ENCODE measurements at regions not wholly inside any gene's neighbourhood (a gene's known extent, or its start where the extent isn't known, plus 50 kb on each side); places are given as distances from the start of the nearest gene placed in this dataset.
"Not testable (repeated sequence)": the region's sequence is repeated elsewhere in the genome, so short reads cannot be mapped to it uniquely, and the experiment has no call there.

DNA sequence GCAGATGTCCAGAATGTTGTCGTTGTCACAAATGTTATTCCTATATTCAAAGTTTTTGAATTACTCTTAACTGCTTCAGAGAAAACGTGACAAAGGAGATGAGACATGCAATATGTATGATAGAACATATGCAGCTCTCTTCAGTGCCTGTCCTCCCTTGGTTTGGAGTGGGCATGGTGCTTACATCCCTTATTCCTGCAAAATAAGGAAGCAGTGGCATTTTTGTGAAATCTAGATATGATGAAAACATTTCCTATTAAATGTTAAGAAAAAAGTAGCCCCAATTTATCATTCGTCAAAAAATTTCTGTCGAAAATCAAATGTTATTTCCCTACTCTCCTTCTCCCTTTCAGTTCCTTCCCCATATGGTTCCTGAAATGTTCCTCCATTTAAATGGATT lies 457.5 kb upstream of the FANCL start:
- Mint-ChIP-seq H3K27ac (no peak overlapping the region), H3K9me3 (ENCODE audit: insufficient read depth) (no peaks in the 10 kb centered on the region), H3K27me3 (peaks cover 4% of the 10 kb centered on the region), H3K4me1 (no peaks in the 10 kb centered on the region), H3K4me3 (no peak overlapping the region)
- intact Hi-C loops (cut with micrococcal nuclease) = no loop called here
- Histone ChIP-seq H4K20me1 (ENCODE audit: control insufficient read depth, insufficient read depth, low read length, poor library complexity, severe bottlenecking) (no peaks in the 10 kb centered on the region), H3K27ac (ENCODE audit: low read length in 2 of 2) (no peak overlapping the region), H2AFZ (ENCODE audit: insufficient read depth, low read depth, low read length, poor library complexity, severe bottlenecking) (no peak overlapping the region), H3K4me2 (replicated peaks; ENCODE audit: low read depth, low read length, poor library complexity, severe bottlenecking) (no peak overlapping the region), H3K9ac (ENCODE audit: low read length) (no peak overlapping the region), H3K79me2 (ENCODE audit: control insufficient read depth, insufficient read depth, low read length) (no peaks in the 10 kb centered on the region), H3K9me3 (ENCODE audit: control extremely low read depth in 1 of 3, control insufficient read depth in 2 of 3, insufficient read depth in 1 of 3, low read length in 2 of 3) (no peaks in the 10 kb centered on the region), H3K36me3 (replicated peaks in 1 of 2; ENCODE audit: control extremely low read depth in 1 of 2, control insufficient read depth in 1 of 2, extremely low read depth in 1 of 2, insufficient read depth in 2 of 2, low read length in 1 of 2) (no peaks in the 10 kb centered on the region), H3K4me1 (ENCODE audit: control insufficient read depth in 2 of 2, insufficient read depth in 2 of 2, low read length in 2 of 2) (no peaks in the 10 kb centered on the region), H3K27me3 (replicated peaks in 1 of 4; ENCODE audit: control extremely low read depth in 1 of 4, control insufficient read depth in 3 of 4, insufficient read depth in 4 of 4, low read length in 3 of 4) (no peaks in the 10 kb centered on the region), H3K4me3 (ENCODE audit: control extremely low read depth in 1 of 5, extremely low read depth in 1 of 5, insufficient read depth in 1 of 5, low read depth in 2 of 5, low read length in 4 of 5) (no peak overlapping the region)
- TF ChIP-seq, protein P1, sequence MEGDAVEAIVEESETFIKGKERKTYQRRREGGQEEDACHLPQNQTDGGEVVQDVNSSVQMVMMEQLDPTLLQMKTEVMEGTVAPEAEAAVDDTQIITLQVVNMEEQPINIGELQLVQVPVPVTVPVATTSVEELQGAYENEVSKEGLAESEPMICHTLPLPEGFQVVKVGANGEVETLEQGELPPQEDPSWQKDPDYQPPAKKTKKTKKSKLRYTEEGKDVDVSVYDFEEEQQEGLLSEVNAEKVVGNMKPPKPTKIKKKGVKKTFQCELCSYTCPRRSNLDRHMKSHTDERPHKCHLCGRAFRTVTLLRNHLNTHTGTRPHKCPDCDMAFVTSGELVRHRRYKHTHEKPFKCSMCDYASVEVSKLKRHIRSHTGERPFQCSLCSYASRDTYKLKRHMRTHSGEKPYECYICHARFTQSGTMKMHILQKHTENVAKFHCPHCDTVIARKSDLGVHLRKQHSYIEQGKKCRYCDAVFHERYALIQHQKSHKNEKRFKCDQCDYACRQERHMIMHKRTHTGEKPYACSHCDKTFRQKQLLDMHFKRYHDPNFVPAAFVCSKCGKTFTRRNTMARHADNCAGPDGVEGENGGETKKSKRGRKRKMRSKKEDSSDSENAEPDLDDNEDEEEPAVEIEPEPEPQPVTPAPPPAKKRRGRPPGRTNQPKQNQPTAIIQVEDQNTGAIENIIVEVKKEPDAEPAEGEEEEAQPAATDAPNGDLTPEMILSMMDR (IDR thresholded peaks at IDR 0.05) = no peak
- no peak for TF ChIP-seq EZH2 (IDR thresholded peaks at IDR 0.05; ENCODE audit: borderline replicate concordance, insufficient read depth, low read depth, low read length, poor library complexity, severe bottlenecking)
- DNase-seq (no peak), ATAC-seq (ENCODE audit: low read depth) (no peak)
- ChIA-PET POLR2A (no interaction called here), CTCF (no interaction called here)
- no CpG with 5 or more reads among the region's 4 CpGs for WGBS (ENCODE audit: insufficient coverage)

- H3K4me1 Mint-ChIP-seq; H3K27ac Mint-ChIP-seq; H3K4me3 Mint-ChIP-seq; H3K36me3 ChIP-seq (replicated peaks in 1 of 2; ENCODE audit: control extremely low read depth in 1 of 2, control insufficient read depth in 1 of 2, extremely low read depth in 1 of 2, insufficient read depth in 2 of 2, low read length in 1 of 2); H3K4me2 ChIP-seq (replicated peaks; ENCODE audit: low read depth, low read length, poor library complexity, severe bottlenecking); H3K4me1 ChIP-seq (ENCODE audit: control insufficient read depth in 2 of 2, insufficient read depth in 2 of 2, low read length in 2 of 2); H3K27me3 ChIP-seq (replicated peaks in 1 of 4; ENCODE audit: control extremely low read depth in 1 of 4, control insufficient read depth in 3 of 4, insufficient read depth in 4 of 4, low read length in 3 of 4); H3K4me3 ChIP-seq (ENCODE audit: control extremely low read depth in 1 of 5, extremely low read depth in 1 of 5, insufficient read depth in 1 of 5, low read depth in 2 of 5, low read length in 4 of 5); H3K9ac ChIP-seq (ENCODE audit: low read length); H3K9me3 Mint-ChIP-seq (ENCODE audit: insufficient read depth); H4K20me1 ChIP-seq (ENCODE audit: control insufficient read depth, insufficient read depth, low read length, poor library complexity, severe bottlenecking); intact Hi-C loops (cut with micrococcal nuclease); H3K27ac ChIP-seq (ENCODE audit: low read length in 2 of 2); POLR2A ChIA-PET; H3K79me2 ChIP-seq (ENCODE audit: control insufficient read depth, insufficient read depth, low read length); H2AFZ ChIP-seq (ENCODE audit: insufficient read depth, low read depth, low read length, poor library complexity, severe bottlenecking); DNase-seq; H3K9me3 ChIP-seq (ENCODE audit: control extremely low read depth in 1 of 3, control insufficient read depth in 2 of 3, insufficient read depth in 1 of 3, low read length in 2 of 3); CTCF ChIA-PET; ATAC-seq (ENCODE audit: low read depth): not testable (repeated sequence)
- no CpG with 5 or more reads among the region's 2 CpGs for WGBS (ENCODE audit: insufficient coverage)
- H3K27me3 Mint-ChIP-seq = peaks cover 20% of the 10 kb centered on the region
These were observed 453.0 kb upstream of the FANCL start for GRCh38 chr2:58694114-58694513.

DNA sequence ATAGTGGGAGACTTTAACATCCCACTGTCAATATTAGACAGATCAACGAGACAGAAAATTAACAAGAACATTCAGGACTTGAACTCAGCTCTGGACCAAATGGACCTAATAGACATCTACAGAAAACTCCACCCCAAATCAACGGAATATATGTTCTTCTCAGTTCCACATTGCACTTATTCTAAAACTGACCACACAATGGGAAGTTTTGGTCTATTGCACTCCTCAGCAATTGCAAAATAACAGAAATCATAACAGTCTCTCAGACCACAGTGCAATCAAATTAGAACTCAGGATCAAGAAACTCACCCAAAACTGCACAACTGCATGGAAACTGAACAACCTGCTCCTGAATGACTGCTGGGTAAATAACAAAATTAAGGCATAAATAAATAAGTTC lies 449.9 kb upstream of the FANCL start:
- H3K4me3 ChIP-seq (ENCODE audit: control extremely low read depth in 1 of 5, extremely low read depth in 1 of 5, insufficient read depth in 1 of 5, low read depth in 2 of 5, low read length in 4 of 5); DNase-seq; H3K36me3 ChIP-seq (replicated peaks in 1 of 2; ENCODE audit: control extremely low read depth in 1 of 2, control insufficient read depth in 1 of 2, extremely low read depth in 1 of 2, insufficient read depth in 2 of 2, low read length in 1 of 2); H3K79me2 ChIP-seq (ENCODE audit: control insufficient read depth, insufficient read depth, low read length); H3K27me3 ChIP-seq (replicated peaks in 1 of 4; ENCODE audit: control extremely low read depth in 1 of 4, control insufficient read depth in 3 of 4, insufficient read depth in 4 of 4, low read length in 3 of 4); H3K9me3 ChIP-seq (ENCODE audit: control extremely low read depth in 1 of 3, control insufficient read depth in 2 of 3, insufficient read depth in 1 of 3, low read length in 2 of 3); H3K4me2 ChIP-seq (replicated peaks; ENCODE audit: low read depth, low read length, poor library complexity, severe bottlenecking); ATAC-seq (ENCODE audit: low read depth); H3K4me1 ChIP-seq (ENCODE audit: control insufficient read depth in 2 of 2, insufficient read depth in 2 of 2, low read length in 2 of 2); H3K9me3 Mint-ChIP-seq (ENCODE audit: insufficient read depth); CTCF ChIA-PET; H2AFZ ChIP-seq (ENCODE audit: insufficient read depth, low read depth, low read length, poor library complexity, severe bottlenecking); H3K9ac ChIP-seq (ENCODE audit: low read length); H3K27ac ChIP-seq (ENCODE audit: low read length in 2 of 2); H3K27ac Mint-ChIP-seq; intact Hi-C loops (cut with micrococcal nuclease); H3K4me1 Mint-ChIP-seq; H4K20me1 ChIP-seq (ENCODE audit: control insufficient read depth, insufficient read depth, low read length, poor library complexity, severe bottlenecking); POLR2A ChIA-PET; H3K4me3 Mint-ChIP-seq: not testable (repeated sequence)
- 92% methylated on average over 1 of the region's 2 CpGs for whole genome bisulfite sequencing (ENCODE audit: insufficient coverage)
- peaks cover 20% of the 10 kb centered on the region for H3K27me3 Mint-ChIP-seq
